Testis (tissue), 2 donors: ENCODE measurements at regions not wholly inside any gene's neighbourhood (a gene's known extent, or its start where the extent isn't known, plus 50 kb on each side); places are given as distances from the start of the nearest gene placed in this dataset.

ENCODE experiments used
- CTCF ChIP-seq, 3 experiments: fragments of 450-650 bp in 2 of 3; fragments of 200-600 bp in 1 of 3; sonication (generic) in 1 of 3; IDR thresholded peaks; one replicate each; pipeline ENCODE4 v1.5.1; 2016 to 2019; ENCODE audit warnings: antibody characterized with exemption in 3 of 3, mild to moderate bottlenecking in 2 of 3, moderate library complexity in 1 of 3
- POLR2A ChIP-seq: fragments of 450-650 bp; IDR thresholded peaks from one replicate; pipeline ENCODE4 v1.6.1; 2017; ENCODE audit warnings: antibody characterized with exemption, mild to moderate bottlenecking, moderate library complexity

GRCh38 chr20:58116505-58116904 lies 111.9 kb downstream of the ANKRD60 start:
- TF ChIP-seq CTCF (IDR thresholded peaks at IDR 0.05) (no peak), POLR2A (no peak)
